ENCODE measurements at regions not wholly inside any gene's neighbourhood (a gene's known extent, or its start where the extent isn't known, plus 50 kb on each side); places are given as distances from the start of the nearest gene placed in this dataset.
A peak's percentile ranks its signal among the peaks of the same experiment; 100 is the strongest.

DNA sequence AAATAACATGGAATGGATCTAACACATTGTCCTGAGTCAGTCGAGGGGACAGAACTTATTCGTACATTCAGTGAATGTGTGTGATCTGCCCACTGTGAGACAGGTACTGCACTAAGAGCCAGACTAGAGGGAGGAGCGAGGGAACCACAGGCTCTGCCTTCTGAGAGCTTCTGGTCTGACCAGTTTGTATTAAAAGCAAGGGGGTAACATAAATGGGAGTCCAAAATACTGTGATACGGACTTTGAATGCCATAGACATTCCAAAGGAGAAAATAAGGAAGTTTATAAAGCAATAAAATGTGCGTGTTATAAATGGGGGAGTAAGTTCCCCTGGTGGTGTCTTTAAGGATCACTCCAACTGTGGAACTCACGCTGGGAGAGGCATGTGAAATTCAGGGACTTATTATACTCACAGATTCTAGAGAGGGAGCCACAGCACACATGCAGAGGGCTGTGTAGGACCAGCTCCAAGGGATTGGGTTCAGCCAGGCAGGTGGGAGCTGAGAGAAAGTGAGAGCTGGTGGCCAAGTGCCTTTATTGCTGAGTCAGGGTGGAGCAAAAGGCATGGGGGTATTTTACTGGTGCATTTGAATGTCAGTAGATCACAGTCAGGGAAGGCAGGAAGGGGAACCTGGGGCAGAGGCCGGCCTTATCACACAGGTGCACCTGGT, 186.5 kb upstream of the WWC1 start:
- H3K36me3 Mint-ChIP-seq, result no peaks in the 10 kb centered on the region
- no peak overlapping the region for H3K4me3 Mint-ChIP-seq
- H3K27ac Mint-ChIP-seq, result no peak overlapping the region
- DNase-seq (ENCODE audit: low spot score in 2 of 2) (no peak), ATAC-seq (no peak)
- H3K4me1 Mint-ChIP-seq, result no peaks in the 10 kb centered on the region
- no peaks in the 10 kb centered on the region for H3K9me3 Mint-ChIP-seq

DNA sequence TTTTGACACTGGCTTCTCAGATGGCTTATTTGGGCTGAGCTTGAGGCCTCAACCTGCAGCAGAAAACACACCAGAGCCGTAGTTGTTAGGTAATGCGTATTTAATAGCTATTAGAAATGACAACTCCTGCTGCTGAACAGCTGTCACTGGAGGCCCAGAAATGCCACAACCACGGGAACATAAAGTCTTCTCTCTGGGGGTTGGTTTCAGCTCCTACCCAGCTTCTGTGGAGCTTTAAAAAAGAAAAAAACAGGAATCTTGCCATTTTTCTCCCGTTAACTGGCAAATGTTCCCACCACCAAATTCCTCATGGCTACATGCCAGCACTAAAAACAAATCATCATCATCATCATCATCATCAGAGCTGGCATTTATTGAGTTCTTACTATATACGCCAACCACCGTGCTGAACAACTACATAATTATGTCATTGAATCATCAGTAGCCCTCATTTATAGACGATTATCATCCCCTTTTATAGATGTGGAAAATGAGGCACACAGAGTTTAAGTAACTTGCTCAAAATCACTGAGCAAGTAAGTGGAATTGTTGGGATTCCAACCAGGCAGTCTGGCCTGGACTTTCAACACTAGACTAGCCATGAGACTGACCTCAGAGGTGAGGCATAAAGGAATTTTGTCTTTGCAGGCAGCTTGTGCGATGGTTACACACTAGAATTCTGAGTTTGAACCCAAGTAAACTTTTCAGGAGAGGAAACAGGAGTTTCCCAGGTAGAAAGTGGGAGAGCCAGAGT, 185.3 kb upstream of the WWC1 start:
- H3K9me3 Mint-ChIP-seq, result no peaks in the 10 kb centered on the region
- DNase-seq (ENCODE audit: low spot score in 2 of 2), result no peak
- H3K27ac Mint-ChIP-seq, result no peak overlapping the region
- ATAC-seq, result no peak
- no peaks in the 10 kb centered on the region for H3K36me3 Mint-ChIP-seq
- no peaks in the 10 kb centered on the region for H3K4me1 Mint-ChIP-seq
- H3K4me3 Mint-ChIP-seq, result no peak overlapping the region

DNA sequence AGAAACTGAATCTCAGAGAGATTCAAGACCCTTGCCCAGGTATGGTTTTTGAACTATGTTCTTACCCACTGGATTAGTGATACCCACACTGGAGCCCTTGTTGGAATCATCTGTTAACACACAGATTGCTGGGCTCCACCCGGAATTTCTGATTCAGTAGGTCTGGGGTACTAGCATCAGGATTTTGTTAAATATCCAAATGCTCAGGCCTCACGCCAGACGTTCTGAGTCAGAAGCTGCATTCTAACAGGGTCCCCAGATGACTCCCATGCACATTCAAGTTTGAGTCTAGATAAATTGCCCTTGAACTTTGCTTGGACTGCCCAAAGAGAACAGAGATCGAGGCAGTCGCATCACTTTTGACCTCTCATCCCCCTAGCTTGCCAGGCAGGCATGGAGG, 182.0 kb upstream of the WWC1 start:
- H3K9me3 Mint-ChIP-seq, result no peaks in the 10 kb centered on the region
- H3K36me3 Mint-ChIP-seq, result no peaks in the 10 kb centered on the region
- H3K4me1 Mint-ChIP-seq, result no peaks in the 10 kb centered on the region
- no peak for ATAC-seq
- no peak overlapping the region for H3K27ac Mint-ChIP-seq
- H3K4me3 Mint-ChIP-seq, result no peak overlapping the region
- no peak for DNase-seq (ENCODE audit: low spot score in 2 of 2)

DNA sequence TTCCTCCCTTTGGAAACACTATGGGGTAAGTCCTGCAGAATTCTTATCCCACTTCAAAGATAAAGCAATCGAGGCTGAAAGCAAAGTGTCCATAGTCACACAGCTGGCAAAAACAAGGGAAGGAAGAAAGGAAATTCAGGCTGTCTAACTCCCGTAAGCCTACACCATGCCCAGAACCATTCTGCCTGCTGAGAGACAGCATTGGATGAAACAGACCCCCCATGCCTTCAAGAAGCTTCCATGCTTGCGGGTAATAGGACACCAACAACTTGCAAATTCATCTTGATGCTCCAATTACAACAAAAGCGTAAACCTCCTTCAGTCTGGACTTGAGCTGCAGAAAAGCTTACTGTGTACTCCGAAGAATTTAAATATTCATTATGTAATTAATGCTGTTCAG, 181.1 kb upstream of the WWC1 start:
- ATAC-seq (no peak), DNase-seq (ENCODE audit: low spot score in 2 of 2) (no peak)
- Mint-ChIP-seq H3K4me3 (no peak overlapping the region), H3K4me1 (no peaks in the 10 kb centered on the region), H3K36me3 (no peaks in the 10 kb centered on the region), H3K27ac (no peak overlapping the region), H3K9me3 (no peaks in the 10 kb centered on the region)

DNA sequence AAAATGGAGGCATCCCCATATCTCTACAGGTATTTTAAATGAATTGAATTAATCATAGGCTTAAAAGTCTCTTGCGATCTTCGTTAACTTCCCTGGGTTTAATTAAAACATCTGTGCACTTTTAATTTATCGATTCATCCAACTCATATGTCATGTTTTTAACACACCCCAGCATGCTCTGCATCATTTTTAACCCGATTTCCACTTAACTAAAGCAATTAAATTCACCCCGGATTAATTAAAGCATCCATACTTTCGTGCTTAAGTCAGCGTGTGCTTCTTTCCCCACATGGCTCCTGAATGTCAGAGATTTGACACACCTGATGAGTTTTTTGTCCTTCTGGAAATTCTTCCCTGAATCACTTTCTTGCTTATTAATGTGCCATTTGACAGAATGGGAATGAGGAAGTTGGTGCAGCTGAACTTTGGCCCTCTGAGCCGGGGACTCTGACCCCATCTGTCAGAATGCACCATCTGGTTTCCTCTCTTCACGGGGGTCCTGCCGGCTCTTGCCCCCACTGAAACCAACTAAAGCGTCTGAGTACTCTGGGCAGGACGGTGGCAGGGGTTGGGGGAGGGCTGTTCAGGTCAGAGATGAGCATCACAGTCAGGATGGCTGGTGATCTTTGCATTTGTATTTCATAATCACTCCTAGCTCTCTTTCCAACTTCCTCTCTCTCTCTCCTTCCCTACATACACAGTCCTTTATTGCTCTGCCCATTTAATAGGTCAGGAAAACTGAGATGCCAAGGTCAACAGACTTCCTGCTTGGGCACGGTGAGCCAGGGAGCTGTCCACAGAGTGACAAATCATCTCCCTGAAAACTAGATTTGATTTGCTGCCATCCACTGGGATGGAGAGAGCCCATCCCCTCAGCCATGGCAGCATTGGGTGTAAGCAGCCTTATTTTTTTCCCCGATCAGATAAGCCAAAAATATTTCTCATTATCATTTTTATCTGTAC, 180.3 kb upstream of the WWC1 start:
- Mint-ChIP-seq H3K9me3 (no peaks in the 10 kb centered on the region), H3K4me1 (no peaks in the 10 kb centered on the region), H3K27ac (no peak overlapping the region), H3K36me3 (no peaks in the 10 kb centered on the region), H3K4me3 (no peak overlapping the region)
- ATAC-seq (no peak), DNase-seq (ENCODE audit: low spot score in 2 of 2) (no peak)

DNA sequence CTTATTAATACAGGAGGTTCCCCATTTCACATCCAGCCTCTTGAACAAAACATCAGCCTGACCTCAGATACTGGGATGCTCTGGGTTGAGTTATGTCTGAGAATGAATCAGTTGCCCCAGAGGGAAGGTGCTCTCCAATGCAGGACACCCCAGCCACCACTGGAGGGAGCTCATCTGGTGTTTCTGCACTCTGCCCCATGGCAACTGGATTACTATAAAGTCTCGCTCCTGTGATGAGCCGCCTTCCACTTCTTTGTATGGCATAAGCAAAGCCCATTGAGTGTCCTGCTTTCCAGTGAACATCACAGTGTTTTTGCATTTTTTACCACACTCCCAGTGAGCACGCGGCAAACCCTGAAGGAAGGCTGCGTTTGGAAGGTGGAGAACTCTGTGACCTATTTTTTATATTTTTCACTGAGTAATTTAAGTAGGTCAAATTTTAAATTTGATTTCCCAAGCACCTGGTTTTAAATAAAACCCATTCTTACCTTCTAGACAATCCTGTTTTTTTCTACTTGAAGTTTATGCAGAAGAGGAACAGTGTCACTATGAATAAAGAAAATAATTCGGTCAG, 176.9 kb upstream of the WWC1 start:
- no peak overlapping the region for H3K4me3 Mint-ChIP-seq
- no peaks in the 10 kb centered on the region for H3K4me1 Mint-ChIP-seq
- no peak overlapping the region for H3K27ac Mint-ChIP-seq
- DNase-seq (ENCODE audit: low spot score in 2 of 2), result peak in 1 of 2 donors; percentile 51
- H3K9me3 Mint-ChIP-seq, result no peaks in the 10 kb centered on the region
- H3K36me3 Mint-ChIP-seq, result no peaks in the 10 kb centered on the region
- peak; percentile 51 for ATAC-seq

DNA sequence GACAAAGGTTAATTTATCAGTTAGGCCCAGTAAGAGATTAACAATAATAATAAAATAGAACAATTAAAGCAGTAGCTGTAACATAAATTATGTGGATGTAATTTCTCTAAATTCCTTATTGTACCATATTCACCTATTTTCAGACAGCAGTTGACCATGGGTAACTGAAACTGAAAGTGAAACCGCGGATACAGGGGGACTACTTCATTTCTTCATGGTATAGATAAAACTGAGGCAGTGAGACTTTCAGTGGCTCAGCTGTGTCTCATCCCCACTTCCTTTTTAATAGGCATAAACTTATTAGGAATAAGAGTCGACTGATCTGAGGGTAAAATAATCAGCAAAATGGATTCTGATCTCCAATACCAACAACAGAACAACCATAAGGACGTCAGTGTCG, 174.0 kb upstream of the WWC1 start:
- H3K4me3 Mint-ChIP-seq, result no peak overlapping the region
- ATAC-seq, result no peak
- DNase-seq (ENCODE audit: low spot score in 2 of 2), result no peak
- H3K36me3 Mint-ChIP-seq, result no peaks in the 10 kb centered on the region
- H3K27ac Mint-ChIP-seq, result no peak overlapping the region
- no peaks in the 10 kb centered on the region for H3K9me3 Mint-ChIP-seq
- no peaks in the 10 kb centered on the region for H3K4me1 Mint-ChIP-seq

DNA sequence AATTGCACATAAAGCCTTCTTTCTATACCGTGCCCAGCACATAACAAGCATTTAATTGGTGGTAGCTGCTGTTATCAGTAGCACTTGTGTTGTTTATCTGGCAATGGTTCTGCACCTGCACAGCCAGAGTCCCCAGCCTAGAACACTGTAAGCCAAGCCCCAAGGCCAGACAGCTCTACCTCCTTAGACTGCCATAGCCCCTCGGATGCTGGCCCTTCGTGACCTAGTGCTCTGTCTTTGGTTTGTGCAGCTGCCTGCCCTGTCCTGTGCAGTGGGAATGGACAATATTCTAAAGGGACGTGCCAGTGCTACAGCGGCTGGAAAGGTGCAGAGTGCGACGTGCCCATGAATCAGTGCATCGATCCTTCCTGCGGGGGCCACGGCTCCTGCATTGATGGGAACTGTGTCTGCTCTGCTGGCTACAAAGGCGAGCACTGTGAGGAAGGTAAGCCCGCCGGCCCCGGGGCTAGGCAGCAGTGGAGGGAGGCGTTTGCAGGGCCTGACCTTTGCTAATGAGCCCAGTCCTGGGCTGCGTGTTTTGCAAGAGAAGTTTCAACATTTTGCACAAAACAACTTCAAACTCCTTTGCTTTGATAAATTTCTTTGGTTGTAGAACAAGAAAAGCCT, 173.3 kb upstream of the WWC1 start:
- no peaks in the 10 kb centered on the region for H3K9me3 Mint-ChIP-seq
- no peak overlapping the region for H3K27ac Mint-ChIP-seq
- H3K36me3 Mint-ChIP-seq, result no peaks in the 10 kb centered on the region
- ATAC-seq (peak; percentile 40), DNase-seq (ENCODE audit: low spot score in 2 of 2) (no peak)
- H3K4me3 Mint-ChIP-seq, result no peak overlapping the region
- no peaks in the 10 kb centered on the region for H3K4me1 Mint-ChIP-seq

DNA sequence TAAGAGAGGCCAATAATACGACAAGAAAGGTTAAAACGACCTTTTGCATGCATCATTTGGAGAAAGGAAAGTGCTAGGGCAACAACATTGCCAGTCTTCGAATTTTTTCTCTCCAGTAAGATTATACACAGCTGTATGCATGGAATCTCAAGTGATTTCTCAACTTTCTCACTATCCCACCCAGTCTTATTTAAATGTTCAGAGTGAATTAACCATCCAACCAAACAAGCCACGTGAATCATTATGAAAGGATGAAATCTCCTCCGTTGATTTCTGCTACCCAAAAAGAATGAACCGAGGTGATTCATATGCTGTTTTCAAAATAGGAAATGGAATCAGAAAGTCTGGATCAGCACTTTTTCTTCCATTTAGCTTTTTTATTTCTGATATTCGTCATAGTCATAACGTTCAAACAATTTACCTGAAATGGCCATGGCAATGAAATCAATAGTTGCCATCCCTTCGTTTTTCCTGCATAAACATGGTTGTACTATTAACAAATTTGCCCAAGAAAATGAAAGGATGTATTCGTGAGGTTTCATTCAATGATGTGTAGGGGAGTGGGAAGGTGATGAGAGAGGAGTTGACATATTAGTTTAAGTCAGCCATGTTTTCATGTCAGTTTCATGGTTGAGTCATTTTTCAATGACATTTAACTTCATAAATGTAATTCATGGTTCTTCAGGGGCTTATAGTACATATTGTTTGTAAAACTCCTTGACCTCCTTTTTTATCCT, 170.9 kb upstream of the WWC1 start:
- no peak for DNase-seq (ENCODE audit: low spot score in 2 of 2)
- Mint-ChIP-seq H3K27ac (no peak overlapping the region), H3K36me3 (no peaks in the 10 kb centered on the region), H3K4me1 (peaks cover 6% of the 10 kb centered on the region), H3K9me3 (peaks cover 2% of the 10 kb centered on the region), H3K4me3 (no peak overlapping the region)
- ATAC-seq, result no peak

DNA sequence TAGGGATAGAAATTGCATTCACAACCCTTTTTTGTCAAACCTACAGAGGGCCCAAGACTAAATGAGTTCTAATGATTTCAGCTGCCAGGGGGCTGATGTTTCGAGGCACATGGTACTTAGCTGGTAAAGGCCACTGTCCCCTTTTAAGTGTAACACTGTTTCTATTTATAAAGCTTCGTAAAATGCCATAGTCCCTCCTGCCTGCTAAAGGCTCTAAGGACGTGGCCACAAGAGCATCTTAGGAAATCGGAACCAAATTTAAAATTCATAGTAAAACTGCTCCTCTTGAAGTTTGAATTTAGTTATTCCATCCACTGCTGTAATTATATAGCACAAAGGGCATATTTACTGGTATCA, 170.3 kb upstream of the WWC1 start:
- no peak for ATAC-seq
- DNase-seq (ENCODE audit: low spot score in 2 of 2), result no peak
- Mint-ChIP-seq H3K36me3 (no peaks in the 10 kb centered on the region), H3K9me3 (peaks cover 2% of the 10 kb centered on the region), H3K4me1 (peaks cover 6% of the 10 kb centered on the region), H3K27ac (no peak overlapping the region), H3K4me3 (no peak overlapping the region)

DNA sequence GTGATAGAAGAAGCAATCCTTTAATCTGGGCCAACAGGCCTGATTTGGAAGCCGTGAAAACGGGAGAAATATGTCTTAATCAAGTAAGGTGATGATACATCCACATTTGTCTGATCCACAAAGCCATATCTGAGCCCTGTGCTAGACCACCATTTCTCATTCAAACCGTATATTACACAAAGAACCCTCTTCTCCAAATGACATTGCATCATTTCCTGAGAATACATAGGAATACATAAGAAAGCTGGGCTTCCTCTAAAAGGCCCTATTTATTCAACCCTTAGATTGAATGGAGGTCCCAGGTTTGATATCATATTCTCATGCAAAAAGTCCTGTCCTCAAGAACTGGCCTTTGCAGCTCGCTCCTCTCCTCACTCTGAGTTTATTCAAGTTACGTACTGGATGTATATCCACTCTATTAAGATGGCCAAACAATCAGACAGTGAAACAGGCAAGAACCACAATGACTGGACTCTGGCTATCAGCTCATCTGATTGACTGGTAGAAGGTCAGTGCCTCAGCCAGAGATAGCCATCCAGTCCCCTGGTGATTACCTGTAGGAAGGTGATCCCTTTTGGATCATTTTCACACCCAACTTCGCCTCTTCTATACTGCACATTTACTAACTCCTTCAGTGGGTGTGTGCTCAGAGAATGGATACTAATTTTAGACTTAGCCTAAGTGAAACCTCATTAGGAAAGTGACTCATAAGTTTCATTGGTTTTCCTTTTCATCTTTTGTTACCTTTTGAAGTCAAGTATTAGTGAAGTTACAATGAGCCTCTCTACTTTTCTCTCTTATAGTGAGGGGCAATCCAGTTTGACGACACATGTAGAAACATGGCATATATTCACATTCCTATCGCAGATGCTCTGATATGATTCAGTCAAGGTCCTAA, 167.6 kb upstream of the WWC1 start:
- Mint-ChIP-seq H3K36me3 (no peaks in the 10 kb centered on the region), H3K4me1 (peaks cover 6% of the 10 kb centered on the region), H3K9me3 (peaks cover 2% of the 10 kb centered on the region), H3K27ac (no peak overlapping the region), H3K4me3 (no peak overlapping the region)
- no peak for DNase-seq (ENCODE audit: low spot score in 2 of 2)
- peak; percentile 47 for ATAC-seq

DNA sequence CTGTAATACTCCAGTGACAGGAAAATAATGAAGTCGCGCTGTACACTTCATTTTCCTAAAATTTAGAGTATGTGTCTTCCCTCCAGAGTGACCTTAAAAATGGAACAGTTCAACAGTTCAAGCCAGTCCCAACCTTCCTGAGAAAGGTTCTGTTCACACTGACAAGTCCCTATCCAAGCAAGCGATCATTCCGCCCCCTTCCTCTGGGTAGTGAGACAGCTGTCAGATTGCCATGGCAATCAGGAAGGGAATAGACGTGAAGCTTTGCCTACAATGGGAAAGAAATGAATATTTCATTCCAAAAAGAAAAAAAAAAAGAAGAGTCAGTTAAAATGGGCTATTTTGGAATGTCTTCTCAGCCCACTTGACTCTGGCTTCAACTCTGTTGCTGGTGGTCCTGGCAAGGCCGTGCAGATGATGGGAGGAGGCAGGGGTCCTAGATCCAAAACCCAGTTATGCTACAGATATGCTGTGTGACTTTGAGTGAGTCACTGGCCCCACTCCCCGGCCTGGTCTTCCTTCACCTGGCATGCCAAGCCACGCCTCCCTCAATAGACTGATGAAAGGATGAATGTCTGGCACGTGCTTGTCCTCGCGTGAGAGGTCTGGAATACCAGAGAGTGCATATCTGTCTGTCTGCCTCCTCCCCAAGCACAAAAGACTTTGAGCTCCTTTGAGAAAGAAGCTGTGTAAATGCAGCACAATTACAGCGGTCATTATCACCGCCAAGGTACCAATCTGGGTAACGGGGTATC, 165.8 kb upstream of the WWC1 start:
- Mint-ChIP-seq H3K4me3 (no peak overlapping the region), H3K4me1 (peaks cover 6% of the 10 kb centered on the region), H3K27ac (no peak overlapping the region), H3K36me3 (no peaks in the 10 kb centered on the region), H3K9me3 (peaks cover 2% of the 10 kb centered on the region)
- DNase-seq (ENCODE audit: low spot score in 2 of 2), result no peak
- ATAC-seq, result no peak

DNA sequence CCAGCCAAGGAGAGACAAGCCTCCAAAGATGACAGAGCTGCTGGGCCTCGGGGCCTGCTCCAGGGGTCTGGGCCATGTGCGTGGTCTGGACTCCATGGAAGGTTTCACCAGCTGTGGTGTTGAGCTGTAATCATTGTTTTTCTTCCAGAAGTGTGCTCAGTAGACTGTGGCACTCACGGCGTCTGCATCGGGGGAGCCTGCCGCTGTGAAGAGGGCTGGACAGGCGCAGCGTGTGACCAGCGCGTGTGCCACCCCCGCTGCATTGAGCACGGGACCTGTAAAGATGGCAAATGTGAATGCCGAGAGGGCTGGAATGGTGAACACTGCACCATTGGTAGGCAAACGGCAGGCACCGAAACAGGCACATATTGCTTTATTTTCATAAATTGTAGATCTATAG, 164.8 kb upstream of the WWC1 start:
- peak; percentile 17 for ATAC-seq
- Mint-ChIP-seq H3K4me3 (no peak overlapping the region), H3K36me3 (no peaks in the 10 kb centered on the region), H3K9me3 (peaks cover 2% of the 10 kb centered on the region), H3K27ac (no peak overlapping the region), H3K4me1 (peaks cover 6% of the 10 kb centered on the region)
- no peak for DNase-seq (ENCODE audit: low spot score in 2 of 2)
